ENCODE measurements at regions not wholly inside any gene's neighbourhood (a gene's known extent, or its start where the extent isn't known, plus 50 kb on each side); places are given as distances from the start of the nearest gene placed in this dataset.
"Not testable (repeated sequence)": the region's sequence is repeated elsewhere in the genome, so short reads cannot be mapped to it uniquely, and the experiment has no call there.

GRCh38 chr21:27382404-27382803, 415.5 kb upstream of the ADAMTS5 start:
- DNase-seq: no peak

DNA sequence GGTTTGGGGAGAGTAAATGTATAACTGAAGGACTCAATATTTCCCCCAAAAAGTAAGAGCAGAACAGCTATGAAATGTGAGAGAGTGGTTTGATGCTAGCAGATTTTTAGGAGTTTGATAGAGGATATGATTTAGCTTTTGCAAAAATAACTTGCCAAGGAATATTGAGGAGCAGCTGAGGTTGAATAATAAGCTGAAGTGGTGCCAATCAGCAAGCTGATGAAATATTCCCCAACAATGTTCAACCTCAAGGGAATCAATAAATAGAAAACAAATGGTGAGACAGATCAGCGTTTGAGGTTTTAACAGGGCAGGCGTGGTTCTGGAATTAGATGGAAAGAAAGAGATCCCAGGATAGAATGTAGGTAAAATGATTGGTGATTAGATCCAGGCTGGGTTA, 413.4 kb upstream of the ADAMTS5 start:
- no peak for DNase-seq

- no peak for DNase-seq
Observed at GRCh38 chr21:27379354-27379753, 412.5 kb upstream of the ADAMTS5 start.

DNA sequence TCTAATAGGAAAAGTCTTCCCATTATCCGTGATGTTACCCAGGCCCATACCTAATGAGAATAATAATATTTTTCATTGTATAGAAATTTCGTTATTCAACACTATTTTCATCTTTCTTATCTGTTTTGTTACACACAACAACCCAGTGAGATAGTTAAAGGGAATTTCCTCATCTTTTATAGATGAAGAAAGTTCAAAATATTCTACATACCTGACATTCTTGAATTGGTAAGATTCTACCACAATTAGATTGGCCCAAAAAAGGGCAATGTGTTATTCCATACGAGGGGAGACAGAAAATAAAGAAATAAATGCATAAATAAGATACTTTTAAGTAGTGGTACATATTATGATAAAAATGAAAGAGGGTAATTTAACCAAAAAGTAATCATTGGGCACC, 405.5 kb upstream of the ADAMTS5 start:
- no peak for DNase-seq

DNA sequence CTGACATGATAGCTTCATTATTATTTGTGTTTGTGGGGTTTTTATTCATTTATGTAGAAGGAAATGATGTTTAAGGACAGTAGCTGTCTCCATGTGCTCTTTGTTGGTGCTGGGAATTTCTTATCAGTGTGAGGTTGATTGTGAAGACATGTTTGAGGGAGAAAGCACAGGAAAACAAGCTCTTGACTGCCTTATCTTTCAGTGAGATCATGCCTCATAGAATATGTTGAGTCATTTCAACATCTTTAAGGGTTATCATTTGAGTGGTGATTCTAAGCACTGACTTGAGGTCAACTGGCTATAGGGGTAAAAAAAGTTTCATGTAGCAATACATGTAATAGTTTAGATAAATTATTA, 405.1 kb upstream of the ADAMTS5 start:
- DNase-seq: no peak

DNA sequence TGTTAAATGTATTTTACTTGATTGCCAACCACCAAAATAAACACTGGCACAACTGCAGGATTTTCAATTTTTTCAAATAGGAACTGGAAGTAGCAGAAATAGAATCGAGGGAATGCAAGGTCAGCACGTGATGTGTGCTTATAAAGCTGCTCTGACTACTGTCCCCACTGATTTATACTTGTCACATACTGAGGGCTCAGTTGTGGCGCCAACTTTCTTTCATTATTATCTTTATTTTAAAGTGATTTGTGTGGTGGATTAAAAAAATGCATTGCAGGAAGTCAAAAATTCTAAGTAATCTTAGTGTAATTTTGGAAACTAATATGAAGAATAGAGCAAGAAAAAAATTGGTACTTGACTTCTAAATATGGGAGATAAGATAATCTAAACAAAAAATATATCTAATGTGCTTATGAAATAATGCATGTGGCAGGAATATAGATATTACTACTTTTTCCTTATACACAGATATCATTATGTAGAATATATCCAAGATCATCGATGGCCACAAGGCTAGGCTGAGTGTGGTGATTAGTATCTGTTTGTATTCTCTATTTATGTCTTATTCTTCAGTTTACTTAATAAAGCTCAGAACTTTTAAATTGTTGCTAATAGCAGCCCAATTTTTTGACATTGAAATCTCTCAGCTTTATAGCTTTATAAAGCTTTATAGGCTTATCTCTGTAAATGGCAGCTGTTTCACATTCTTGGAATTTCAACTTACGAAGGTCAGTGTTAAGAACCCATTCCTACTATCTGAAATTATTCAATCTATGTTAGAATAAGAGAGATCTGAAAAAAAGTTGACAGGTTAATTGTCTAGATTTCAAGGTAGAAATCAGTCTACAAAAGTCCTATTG, 404.5 kb upstream of the ADAMTS5 start:
- DNase-seq: no peak

DNA sequence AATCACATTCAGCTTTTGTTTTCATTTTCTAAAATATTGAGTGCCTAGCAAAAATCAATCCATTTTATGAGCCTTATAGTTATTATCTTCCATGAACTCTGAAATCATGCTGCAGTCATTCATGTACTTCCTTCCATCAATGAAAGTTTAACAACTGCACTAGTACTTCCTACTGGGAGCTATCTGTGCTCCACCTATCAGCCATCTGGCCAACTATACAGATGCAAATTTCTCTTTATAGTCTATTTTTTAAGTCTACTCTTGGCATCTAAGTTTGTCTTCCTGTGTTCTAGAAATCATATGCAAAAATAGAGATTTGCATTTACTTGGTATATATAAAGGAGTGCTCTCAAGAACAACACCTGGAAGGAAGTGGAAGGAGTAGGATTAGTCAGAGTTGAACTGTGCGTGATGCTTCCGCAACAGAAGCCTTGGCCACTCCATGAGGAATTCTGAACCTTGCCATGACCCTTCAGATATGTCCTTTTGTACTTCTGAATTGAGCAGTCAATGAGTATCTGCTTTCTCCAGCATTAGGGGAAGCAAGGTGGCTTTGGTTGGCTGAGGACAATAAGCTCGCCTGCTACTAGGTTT, 403.2 kb upstream of the ADAMTS5 start:
- DNase-seq: no peak

- no peak for DNase-seq
Observed at GRCh38 chr21:27369234-27369633, 402.3 kb upstream of the ADAMTS5 start.

DNA sequence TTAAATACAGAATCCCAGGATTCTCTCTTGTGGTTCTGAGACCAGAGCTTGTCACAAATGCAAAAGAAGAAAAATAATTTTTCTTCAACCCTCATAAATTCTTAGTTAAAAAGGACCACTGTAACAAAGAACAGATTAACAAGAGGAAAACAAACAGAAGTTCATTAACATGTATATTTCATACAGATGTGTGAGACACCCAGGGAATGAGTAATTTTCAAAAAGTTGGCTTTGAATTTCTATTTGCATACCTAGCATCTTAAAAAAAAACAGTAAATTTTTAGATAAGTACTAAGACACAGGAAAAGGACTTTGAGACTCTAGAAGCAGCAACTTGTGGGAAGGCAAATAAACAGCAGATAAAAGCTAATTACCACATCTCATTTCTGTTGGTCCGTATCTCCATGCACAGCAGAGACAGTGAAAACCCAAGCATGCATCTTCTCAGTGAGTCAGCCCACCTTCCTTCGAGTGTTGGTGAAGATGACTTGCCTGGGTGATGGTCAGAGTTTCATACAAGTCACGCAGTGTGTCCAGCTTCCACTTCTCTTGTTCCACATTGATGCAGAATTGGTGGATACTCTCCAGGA, 399.9 kb upstream of the ADAMTS5 start:
- no peak for DNase-seq

DNA sequence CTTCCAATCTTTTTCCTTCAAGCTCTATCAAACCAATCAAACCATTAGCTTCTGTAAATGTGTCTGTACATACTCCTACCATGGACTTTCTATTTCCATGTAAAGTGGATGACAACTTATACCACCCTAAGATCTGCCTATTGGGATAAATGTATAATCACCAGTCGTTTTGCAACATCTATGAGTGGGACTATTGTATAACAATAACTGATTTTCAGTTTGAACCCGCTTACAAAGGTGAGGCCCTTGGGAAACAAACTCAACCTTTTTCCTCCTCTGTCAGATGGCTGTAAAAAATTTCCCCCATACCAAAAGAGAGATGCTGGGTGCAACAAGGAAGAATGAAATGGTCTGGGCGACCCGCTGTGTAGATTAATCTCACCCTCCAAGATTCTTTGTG, 399.1 kb upstream of the ADAMTS5 start:
- no peak for DNase-seq

- DNase-seq: no peak
Observed at GRCh38 chr21:27365394-27365793, 398.5 kb upstream of the ADAMTS5 start.

DNA sequence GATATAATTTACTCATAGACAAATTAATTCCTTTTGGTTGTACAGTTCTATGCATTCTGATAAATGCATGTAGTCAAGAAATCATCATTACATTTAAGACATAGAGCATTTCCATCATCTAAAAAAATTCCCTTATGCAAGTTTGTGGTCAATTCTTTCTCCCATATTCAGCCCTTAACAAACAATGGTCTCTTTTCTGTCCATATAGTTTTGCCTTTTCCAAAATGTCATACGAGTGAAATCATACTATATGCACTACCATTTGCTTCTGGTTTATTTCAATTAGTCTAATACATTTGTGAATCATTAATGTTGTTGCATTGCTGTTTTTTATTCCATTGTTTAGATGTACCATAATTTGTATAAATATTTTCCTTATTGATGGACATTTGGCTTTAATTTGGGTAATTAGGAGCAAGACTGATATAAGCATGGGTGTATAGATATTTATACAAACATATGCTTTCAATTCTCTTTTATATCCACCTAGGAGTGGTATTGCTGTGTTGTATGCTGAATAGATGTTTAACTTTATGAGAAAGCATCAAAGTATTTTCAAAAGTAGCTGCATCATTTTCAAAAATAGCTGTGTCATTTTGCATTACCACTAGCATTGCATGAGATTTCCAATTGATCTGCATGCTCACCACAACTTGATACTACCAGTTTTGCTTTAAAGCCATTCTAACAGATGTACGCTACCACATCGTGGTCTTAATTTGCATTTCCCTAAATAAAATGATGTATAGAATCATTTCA, 397.0 kb upstream of the ADAMTS5 start:
- DNase-seq: no peak

DNA sequence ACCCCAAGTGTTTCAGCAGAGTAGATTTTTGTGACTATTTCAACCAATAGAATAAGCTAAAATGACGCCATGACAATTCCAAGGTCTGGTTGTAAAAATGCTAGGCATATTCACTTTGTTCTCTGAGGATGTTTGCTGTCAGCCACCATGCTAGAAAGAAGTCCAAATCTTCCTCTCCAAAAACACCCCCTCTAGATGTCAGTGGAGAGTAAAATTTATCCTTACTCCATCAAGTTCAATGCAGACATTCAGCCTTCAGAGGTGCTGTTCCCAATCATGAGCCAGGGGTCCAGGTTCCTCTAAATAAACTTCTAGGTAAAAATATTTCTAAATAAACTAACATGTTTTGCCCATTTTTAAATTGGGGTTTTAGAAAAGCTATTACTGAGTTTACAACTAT, 395.4 kb upstream of the ADAMTS5 start:
- no peak for DNase-seq

DNA sequence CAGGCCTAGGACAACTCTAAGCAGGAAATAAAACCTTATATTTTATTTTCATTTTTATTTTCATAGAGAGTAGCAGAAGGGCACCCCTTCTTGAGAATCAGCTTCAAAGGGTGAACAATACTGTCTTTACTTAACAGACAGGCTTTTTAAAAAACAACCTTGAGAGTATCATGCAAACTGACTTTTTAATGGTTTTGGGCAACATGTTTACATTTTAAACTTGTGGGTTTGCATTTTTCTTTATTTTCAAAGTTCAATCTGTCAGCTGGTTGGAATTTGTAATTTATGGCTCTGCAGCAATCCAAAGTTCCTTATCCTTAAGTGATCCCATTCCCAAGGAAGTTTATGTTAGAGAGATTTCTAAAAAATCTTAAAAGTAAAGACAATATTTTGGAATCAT, 392.3 kb upstream of the ADAMTS5 start:
- DNase-seq: no peak

GRCh38 chr21:27352885-27353284, 386.0 kb upstream of the ADAMTS5 start:
- no peak for DNase-seq

GRCh38 chr21:27346041-27346448, 379.2 kb upstream of the ADAMTS5 start:
- no peak for DNase-seq

DNA sequence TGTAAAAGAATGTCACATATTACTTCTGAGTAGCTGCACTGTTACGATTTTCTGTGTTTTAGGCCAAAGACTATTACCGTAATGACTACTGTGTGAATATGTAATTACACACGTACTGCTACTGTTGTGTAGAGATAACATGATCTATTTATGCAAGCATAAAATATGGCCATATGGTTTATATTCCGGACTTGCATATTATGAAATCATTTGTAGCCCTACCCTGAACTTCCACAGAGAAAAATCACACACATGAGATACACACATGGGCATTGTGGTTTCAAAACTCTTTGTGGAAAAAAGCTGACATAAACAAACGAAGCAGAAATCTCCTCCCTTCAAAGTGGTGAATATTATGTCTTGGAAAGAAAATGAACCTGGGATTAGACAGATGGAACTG, 373.0 kb upstream of the ADAMTS5 start:
- DNase-seq: no peak

DNA sequence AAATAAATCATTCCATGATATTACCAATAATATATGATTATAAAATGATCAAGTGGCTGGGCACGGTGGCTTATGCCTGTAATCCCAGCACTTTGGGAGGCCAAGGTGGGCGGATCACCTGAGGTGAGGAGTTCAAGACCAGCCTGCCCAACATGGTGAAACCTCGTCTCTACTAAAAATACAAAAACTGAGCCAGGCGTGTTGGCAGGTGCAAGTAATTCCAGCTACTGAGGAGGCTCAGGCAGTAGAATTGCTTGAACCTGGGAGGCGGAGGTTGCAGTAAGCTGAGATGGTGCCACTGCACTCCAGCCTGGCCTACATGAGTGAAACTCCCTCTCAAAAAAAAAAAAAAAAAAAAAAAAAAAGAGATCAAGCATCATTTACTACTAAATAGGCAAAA, 371.1 kb upstream of the ADAMTS5 start:
- DNase-seq: not testable (repeated sequence)

DNA sequence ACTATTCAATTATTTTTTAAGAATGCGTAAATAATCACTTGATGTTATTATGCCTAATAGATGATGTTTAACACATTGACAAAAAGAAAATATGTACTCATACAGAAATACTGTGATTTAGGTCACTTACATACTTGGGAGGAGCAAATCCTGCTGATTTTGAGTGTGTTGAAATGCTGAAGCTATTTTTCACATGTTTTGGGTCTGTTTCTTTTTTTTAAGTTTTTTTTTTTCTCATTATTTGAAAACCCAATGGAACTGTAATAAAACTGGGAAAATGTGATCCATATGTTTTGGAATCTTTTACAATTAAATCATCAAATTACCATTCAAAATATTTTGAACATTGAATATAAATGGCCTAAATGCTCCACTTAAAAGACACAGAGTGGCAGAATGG, 366.2 kb upstream of the ADAMTS5 start:
- DNase-seq: no peak

DNA sequence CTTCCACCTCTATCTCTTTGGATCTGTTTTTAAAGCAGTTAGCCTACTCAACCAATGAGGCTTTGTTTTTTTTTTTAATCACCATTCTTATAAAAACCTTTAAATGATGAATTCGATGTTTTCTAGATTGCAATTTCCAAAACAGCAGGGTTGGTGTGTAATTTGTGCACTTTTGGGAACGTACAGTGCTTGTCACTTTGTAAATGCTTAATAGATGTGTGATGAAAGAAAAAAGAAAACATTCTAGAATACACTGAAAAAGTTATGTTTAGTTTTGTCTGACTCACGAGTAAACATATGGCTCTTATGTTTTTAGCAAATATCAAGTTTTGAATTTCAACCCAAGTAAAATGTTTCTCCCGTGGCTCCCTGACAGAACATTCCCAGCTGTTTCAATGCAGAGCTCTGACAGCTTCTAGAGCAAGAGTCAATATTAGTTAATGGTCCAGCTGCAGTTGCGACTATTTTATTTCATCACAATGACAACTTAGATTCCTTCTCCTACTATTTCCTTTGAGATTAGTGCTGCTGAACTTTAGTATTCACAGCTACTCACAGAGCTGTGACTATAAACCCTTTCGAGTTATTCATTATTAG, 362.5 kb upstream of the ADAMTS5 start:
- no peak for DNase-seq

DNA sequence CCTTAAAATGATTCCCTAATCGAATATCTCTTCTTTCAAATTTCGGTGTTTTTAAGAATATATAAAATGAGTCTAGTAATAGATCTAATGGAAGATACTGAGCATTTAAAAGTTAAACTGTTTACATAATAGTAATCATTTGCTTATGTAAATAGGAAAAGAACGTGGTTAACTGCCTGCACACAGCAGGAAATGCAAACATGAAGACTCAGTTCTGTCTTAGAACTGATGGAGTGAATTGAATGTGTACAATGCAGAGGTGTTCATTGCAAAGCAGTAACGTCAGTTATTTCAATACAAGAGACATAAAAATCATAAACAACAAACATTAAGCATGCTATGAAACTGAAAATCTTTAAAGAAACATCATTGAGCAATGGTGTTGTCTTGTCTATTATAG, 359.4 kb upstream of the ADAMTS5 start:
- peak; percentile 34 for DNase-seq

- DNase-seq: no peak
Observed at GRCh38 chr21:27323331-27323730, 356.4 kb upstream of the ADAMTS5 start.

GRCh38 chr21:27321791-27322190, 354.9 kb upstream of the ADAMTS5 start:
- no peak for DNase-seq
